OCI-LY1 (cell line): ENCODE measurements at regions not wholly inside any gene's neighbourhood (a gene's known extent, or its start where the extent isn't known, plus 50 kb on each side); places are given as distances from the start of the nearest gene placed in this dataset.

Experiments used
- EZH2 ChIP-seq: fragments of 200-600 bp; sonication (generic), shearing (Covaris generic); IDR thresholded peaks from 2 replicates; pipeline ENCODE4 v1.8.0; 2017; ENCODE audit warnings: borderline replicate concordance, mixed run types, mild to moderate bottlenecking, antibody characterized with exemption, low read length, moderate library complexity, mixed read lengths
- TF ChIP-seq, protein P1 (sequence below): fragments of 200-600 bp; sonication (generic), shearing (Covaris generic); IDR thresholded peaks from 2 replicates; pipeline ENCODE4 v1.5.1; 2017; ENCODE audit warnings: mild to moderate bottlenecking, antibody characterized with exemption, low read length, moderate library complexity, mixed read lengths

DNA sequence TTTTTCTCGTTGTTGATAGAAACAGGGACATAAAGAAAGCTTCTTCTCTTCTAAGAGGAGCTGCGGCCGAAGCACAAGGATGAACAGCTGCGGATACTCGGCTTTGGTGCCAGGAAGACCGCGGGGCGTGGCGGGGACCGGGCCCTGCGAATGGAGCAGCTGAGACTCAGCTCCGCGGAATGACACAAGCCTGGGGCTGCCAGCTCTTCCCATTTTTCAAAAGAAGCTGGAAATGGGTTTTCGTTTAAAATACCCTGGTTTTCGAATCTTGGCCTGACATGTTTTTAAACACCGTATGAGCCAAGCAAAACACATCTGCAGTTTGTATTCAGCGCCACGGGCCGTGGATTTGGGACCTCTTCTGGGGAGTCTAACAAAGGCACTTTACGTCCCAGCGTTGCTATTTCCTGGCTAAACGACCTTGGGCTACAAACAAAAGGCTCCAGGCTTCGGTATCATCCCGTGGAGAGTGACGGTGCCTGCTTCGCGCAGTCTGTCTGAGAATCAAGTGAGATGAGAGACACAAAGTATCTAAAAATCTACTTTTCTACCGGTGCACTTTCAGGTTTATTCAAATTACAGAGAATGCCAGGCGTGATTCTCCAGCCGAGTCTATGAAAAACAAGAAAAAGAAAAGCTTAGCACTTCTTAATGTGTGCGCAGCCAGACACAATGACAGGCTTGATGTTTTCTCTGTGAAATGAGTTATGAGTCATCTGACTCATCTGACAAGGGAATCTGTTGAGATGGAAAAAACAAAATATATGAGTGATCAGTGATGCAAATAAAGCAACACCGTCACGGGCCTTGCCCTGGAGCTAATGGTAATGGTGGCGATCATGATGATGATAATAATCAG, 114.0 kb upstream of the TMEM132D start:
- TF ChIP-seq, protein P1, sequence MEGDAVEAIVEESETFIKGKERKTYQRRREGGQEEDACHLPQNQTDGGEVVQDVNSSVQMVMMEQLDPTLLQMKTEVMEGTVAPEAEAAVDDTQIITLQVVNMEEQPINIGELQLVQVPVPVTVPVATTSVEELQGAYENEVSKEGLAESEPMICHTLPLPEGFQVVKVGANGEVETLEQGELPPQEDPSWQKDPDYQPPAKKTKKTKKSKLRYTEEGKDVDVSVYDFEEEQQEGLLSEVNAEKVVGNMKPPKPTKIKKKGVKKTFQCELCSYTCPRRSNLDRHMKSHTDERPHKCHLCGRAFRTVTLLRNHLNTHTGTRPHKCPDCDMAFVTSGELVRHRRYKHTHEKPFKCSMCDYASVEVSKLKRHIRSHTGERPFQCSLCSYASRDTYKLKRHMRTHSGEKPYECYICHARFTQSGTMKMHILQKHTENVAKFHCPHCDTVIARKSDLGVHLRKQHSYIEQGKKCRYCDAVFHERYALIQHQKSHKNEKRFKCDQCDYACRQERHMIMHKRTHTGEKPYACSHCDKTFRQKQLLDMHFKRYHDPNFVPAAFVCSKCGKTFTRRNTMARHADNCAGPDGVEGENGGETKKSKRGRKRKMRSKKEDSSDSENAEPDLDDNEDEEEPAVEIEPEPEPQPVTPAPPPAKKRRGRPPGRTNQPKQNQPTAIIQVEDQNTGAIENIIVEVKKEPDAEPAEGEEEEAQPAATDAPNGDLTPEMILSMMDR, result no peak
- TF ChIP-seq EZH2, result no peak
